Lower leg skin (tissue), 4 donors: ENCODE measurements at regions not wholly inside any gene's neighbourhood (a gene's known extent, or its start where the extent isn't known, plus 50 kb on each side); places are given as distances from the start of the nearest gene placed in this dataset.

Source experiments
- DNase-seq, 2 donors: peaks; one replicate each; pipeline ENCODE4 v3.0.0-alpha.2; 2019; ENCODE audit warnings: low spot score in 2 of 2
- H3K4me3 ChIP-seq: fragments of 200-600 bp; sonication (generic); 2 replicates; pipeline ENCODE4 v1.5.1; 2017; ENCODE audit warnings: mild to moderate bottlenecking, low read depth; ENCODE audit not compliant: poor library complexity, severe bottlenecking
- CTCF ChIP-seq, 3 donors: fragments of 450-650 bp; IDR thresholded peaks; one replicate each; pipeline ENCODE4 v1.5.1; 2016; ENCODE audit warnings: antibody characterized with exemption in 3 of 3, mild to moderate bottlenecking in 3 of 3, moderate library complexity in 2 of 3
- POLR2A ChIP-seq, 2 donors: fragments of 450-650 bp; IDR thresholded peaks; one replicate each; pipeline ENCODE4 v1.6.1; 2016 to 2017; ENCODE audit warnings: antibody characterized with exemption in 2 of 2, mild to moderate bottlenecking in 1 of 2, moderate library complexity in 1 of 2
- WGBS, 2 donors: methylation state at CpG; one replicate each; pipeline ENCODE4 v1.1.5; 2018; 5-methylcytosine and 5-hydroxymethylcytosine counted together
- intact Hi-C: fragments of 100-400 bp; cut with DNase I; formaldehyde crosslinking; loops from one replicate; pipeline ENCODE4 v1.15.0; 2023; ENCODE audit warnings: low total_unique reads

- intact Hi-C loops: no loop called here
- no peak overlapping the region for H3K4me3 ChIP-seq
- DNase-seq: no peak
- 89 to 93% methylated on average over 12 to 16 of the region's 16 CpGs for WGBS, 2 donors
- no peak for TF ChIP-seq POLR2A (IDR thresholded peaks at IDR 0.05)
Observed at GRCh38 chr3:31181661-31182060, 287.2 kb upstream of the GADL1 start.

- H3K4me3 ChIP-seq: no peak overlapping the region
- no peak for DNase-seq
- TF ChIP-seq CTCF (IDR thresholded peaks at IDR 0.05) (no peak), POLR2A (IDR thresholded peaks at IDR 0.05) (no peak)
- WGBS, 2 donors: 91 to 92% methylated on average over 1 of the region's 1 CpG
- intact Hi-C loops: no loop called here
Observed at GRCh38 chr3:31182661-31183060, 288.2 kb upstream of the GADL1 start.

GRCh38 chr3:31184261-31185061 is 290.0 kb upstream of the GADL1 start:
- 50 to 56% methylated on average over 3 of the region's 3 CpGs for WGBS, 2 donors
- TF ChIP-seq CTCF (IDR thresholded peaks at IDR 0.05): no peak
- no peak for TF ChIP-seq POLR2A (IDR thresholded peaks at IDR 0.05)
- no peak for DNase-seq
- no peak overlapping the region for H3K4me3 ChIP-seq
- intact Hi-C loops: no loop called here

GRCh38 chr3:31185062-31185357 is 290.5 kb upstream of the GADL1 start:
- TF ChIP-seq CTCF (IDR thresholded peaks at IDR 0.05): no peak
- TF ChIP-seq POLR2A (IDR thresholded peaks at IDR 0.05): no peak
- DNase-seq: no peak
- no peak overlapping the region for H3K4me3 ChIP-seq
- intact Hi-C loops: no loop called here
- 61 to 71% methylated on average over 2 of the region's 2 CpGs for WGBS, 2 donors

- TF ChIP-seq CTCF (IDR thresholded peaks at IDR 0.05): no peak
- no peak for TF ChIP-seq POLR2A (IDR thresholded peaks at IDR 0.05)
- DNase-seq: no peak
- no peak overlapping the region for H3K4me3 ChIP-seq
- WGBS, 2 donors: 80 to 85% methylated on average over 4 of the region's 4 CpGs
- intact Hi-C loops: no loop called here
Observed at GRCh38 chr3:31186041-31186440, 291.6 kb upstream of the GADL1 start.

- no peak for DNase-seq
- H3K4me3 ChIP-seq: no peak overlapping the region
- no peak for TF ChIP-seq POLR2A (IDR thresholded peaks at IDR 0.05)
- no peak for TF ChIP-seq CTCF (IDR thresholded peaks at IDR 0.05)
- intact Hi-C loops: no loop called here
- WGBS, 2 donors: 79 to 85% methylated on average over 1 of the region's 1 CpG
Observed at GRCh38 chr3:31187380-31187779, 292.9 kb upstream of the GADL1 start.
